Adrenal gland (tissue), 9 donors: ENCODE measurements at regions not wholly inside any gene's neighbourhood (a gene's known extent, or its start where the extent isn't known, plus 50 kb on each side); places are given as distances from the start of the nearest gene placed in this dataset.

Experiments used
- DNase-seq, 7 donors: peaks; one replicate each; pipeline ENCODE4 v3.0.0-alpha.2; 2019 to 2020
- H3K27ac ChIP-seq, 5 donors: fragments of 200-600 bp; sonication (generic) in 4 of 5; 1 replicate in 3 of 5; 2 replicates in 2 of 5; pipeline versions ENCODE4 v1.5.1 to v1.8.0; 2016 to 2020; ENCODE audit warnings: mild to moderate bottlenecking in 1 of 5
- H3K27me3 ChIP-seq: fragments of 200-600 bp; 2 replicates; pipeline ENCODE4 v1.8.0; 2021
- H3K36me3 ChIP-seq, 2 donors: fragments of 200-600 bp; replicated peaks in 1 of 2; 1 replicate in 1 of 2; 2 replicates in 1 of 2; pipeline versions ENCODE4 v1.5.1 to v1.8.0; 2018 to 2022
- H3K4me1 ChIP-seq, 2 donors: fragments of 200-600 bp; replicated peaks in 1 of 2; 1 replicate in 1 of 2; 2 replicates in 1 of 2; pipeline versions ENCODE4 v1.5.1 to v1.8.0; 2018 to 2021
- H3K4me3 ChIP-seq, 4 donors: fragments of 200-600 bp; sonication (generic) in 3 of 4; one replicate each; pipeline ENCODE4 v1.5.1; 2016 to 2018
- H3K9me3 ChIP-seq, 3 donors: fragments of 200-600 bp; sonication (generic) in 1 of 3; replicated peaks in 1 of 3; 1 replicate in 2 of 3; 2 replicates in 1 of 3; pipeline versions ENCODE4 v1.5.1 to v1.8.0; 2016 to 2021
- POLR2A ChIP-seq, 2 donors: fragments of 450-650 bp; IDR thresholded peaks; one replicate each; pipeline ENCODE4 v1.6.1; 2017; ENCODE audit warnings: antibody characterized with exemption in 2 of 2, mild to moderate bottlenecking in 2 of 2, moderate library complexity in 1 of 2
- WGBS, 4 donors: extraction: QIAGEN DNeasy Blood & Tissue Kit in 2 of 4; methylation state at CpG; one replicate each; pipeline versions ENCODE4 v1.1.5 to v1.1.7; 2013 to 2017; 5-methylcytosine and 5-hydroxymethylcytosine counted together
- intact Hi-C, 2 donors: fragments of 100-400 bp; cut with DNase I; formaldehyde crosslinking; loops; one replicate each; pipeline versions ENCODE4 v1.14.1 to v1.15.0; 2022 to 2023
- TF ChIP-seq, protein P1 (sequence below), 6 experiments: fragments of 450-650 bp in 4 of 6; fragments of 200-600 bp in 2 of 6; sonication (generic) in 1 of 6; IDR thresholded peaks; 1 replicate in 5 of 6; 2 replicates in 1 of 6; pipeline versions ENCODE4 v1.5.1 to v1.8.0; 2016 to 2021; ENCODE audit warnings: antibody characterized with exemption in 6 of 6, mild to moderate bottlenecking in 2 of 6, moderate library complexity in 1 of 6
- donor health status: healthy with polysubstance abuse.
- donor health status: Bipolar disorder and iron deficiency.
- donor health status: DM: yes; HTN: yes; CAD: no.
- donor health status: DM: no; HTN: no; CAD: no.
- donor health status: DM: no; HTN: no; CAD: no.

DNA sequence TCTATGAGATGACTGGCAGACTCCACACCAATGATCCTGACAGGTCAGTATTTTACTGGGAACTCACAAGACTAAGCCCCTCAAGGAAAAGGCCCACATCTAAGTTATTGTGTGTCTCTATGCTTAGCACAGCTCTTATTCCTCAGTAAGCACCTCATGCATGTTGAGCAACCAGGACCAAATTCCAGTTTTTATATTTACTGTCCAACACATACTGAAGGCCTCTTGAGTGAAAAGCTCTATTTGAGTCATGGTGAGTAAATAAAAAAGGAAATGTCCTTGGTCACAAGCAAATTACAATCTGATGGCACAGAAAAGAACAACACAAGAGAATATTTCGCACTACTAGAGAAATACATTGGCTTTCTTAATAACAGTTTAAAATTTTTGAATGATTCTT, 87.9 kb upstream of the ETAA1 start:
- TF ChIP-seq, protein P1, sequence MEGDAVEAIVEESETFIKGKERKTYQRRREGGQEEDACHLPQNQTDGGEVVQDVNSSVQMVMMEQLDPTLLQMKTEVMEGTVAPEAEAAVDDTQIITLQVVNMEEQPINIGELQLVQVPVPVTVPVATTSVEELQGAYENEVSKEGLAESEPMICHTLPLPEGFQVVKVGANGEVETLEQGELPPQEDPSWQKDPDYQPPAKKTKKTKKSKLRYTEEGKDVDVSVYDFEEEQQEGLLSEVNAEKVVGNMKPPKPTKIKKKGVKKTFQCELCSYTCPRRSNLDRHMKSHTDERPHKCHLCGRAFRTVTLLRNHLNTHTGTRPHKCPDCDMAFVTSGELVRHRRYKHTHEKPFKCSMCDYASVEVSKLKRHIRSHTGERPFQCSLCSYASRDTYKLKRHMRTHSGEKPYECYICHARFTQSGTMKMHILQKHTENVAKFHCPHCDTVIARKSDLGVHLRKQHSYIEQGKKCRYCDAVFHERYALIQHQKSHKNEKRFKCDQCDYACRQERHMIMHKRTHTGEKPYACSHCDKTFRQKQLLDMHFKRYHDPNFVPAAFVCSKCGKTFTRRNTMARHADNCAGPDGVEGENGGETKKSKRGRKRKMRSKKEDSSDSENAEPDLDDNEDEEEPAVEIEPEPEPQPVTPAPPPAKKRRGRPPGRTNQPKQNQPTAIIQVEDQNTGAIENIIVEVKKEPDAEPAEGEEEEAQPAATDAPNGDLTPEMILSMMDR (IDR thresholded peaks at IDR 0.05), result no peak
- no peak for TF ChIP-seq POLR2A (IDR thresholded peaks at IDR 0.05)
- 27 to 54% (median 42%) methylated on average over 1 of the region's 1 CpG for WGBS, 4 donors

DNA sequence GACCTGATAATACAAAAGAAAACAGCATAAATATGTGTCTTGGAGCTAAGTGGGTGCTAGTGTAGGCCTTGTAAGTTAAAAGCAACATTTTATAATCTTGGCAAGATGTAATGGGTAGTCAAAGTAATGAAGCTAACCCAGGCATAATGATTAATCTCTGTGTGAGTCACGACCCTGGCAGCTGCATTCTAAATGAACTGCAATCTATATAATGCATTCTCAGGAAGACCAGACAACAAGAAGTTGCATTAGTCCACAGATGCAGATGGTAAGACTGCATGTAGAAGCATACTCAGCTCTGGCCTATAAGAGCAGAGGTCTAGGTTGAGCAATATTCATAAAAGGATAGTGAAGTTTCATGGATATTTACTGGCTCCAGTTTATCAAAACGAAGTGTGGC, 85.6 kb upstream of the ETAA1 start:
- DNase-seq, result peak in 1 of 7 donors; percentile 25
- H3K9me3 ChIP-seq, result no peaks in the 10 kb centered on the region
- no peak for TF ChIP-seq POLR2A (IDR thresholded peaks at IDR 0.05)
- TF ChIP-seq, protein P1 (IDR thresholded peaks at IDR 0.05), result no peak

More for the DNA sequence above, 87.9 kb upstream of the ETAA1 start:
- Histone ChIP-seq H3K9me3 (no peaks in the 10 kb centered on the region), H3K4me1 (peaks cover 10 to 23% of the 10 kb centered on the region in 2 donors), H3K27me3 (no peaks in the 10 kb centered on the region), H3K27ac (peak overlapping the region in 2 of 5 donors; percentile 36 to 55), H3K4me3 (no peak overlapping the region), H3K36me3 (no peaks in the 10 kb centered on the region)
- DNase-seq, result peak in 1 of 7 donors; percentile 23
- intact Hi-C loops, result no loop called here

DNA sequence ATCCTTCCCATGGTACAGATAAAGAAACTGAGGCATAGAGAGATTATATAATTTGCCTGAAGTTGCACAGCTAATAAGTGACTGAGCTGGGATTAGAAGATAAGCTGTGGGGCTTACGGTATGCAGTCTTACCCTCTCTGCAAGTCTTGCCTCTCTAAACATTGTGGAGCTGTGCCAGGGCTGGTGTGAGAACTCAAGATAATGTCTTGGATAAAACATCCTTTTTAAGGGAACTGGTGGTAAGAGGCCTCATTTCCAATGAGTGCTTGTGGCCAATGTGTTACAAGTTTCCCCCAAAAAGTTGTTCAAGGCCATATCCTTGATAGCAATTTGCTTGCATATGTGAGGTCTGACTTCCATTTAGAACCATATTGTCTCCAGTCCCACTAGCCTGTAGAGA, 84.3 kb upstream of the ETAA1 start:
- Histone ChIP-seq H3K36me3 (no peaks in the 10 kb centered on the region), H3K4me3 (no peak overlapping the region), H3K9me3 (no peaks in the 10 kb centered on the region), H3K4me1 (peaks cover 10 to 23% of the 10 kb centered on the region in 2 donors), H3K27me3 (no peaks in the 10 kb centered on the region), H3K27ac (no peak overlapping the region)
- DNase-seq, result no peak
- no peak for TF ChIP-seq POLR2A (IDR thresholded peaks at IDR 0.05)
- TF ChIP-seq, protein P1 (IDR thresholded peaks at IDR 0.05), result no peak
- intact Hi-C loops, result no loop called here
- 88 to 100% (median 94%) methylated on average over 1 of the region's 1 CpG for WGBS, 4 donors

More for the DNA sequence above, 85.6 kb upstream of the ETAA1 start:
- Histone ChIP-seq H3K27me3 (no peaks in the 10 kb centered on the region), H3K27ac (no peak overlapping the region), H3K4me1 (peaks cover 10 to 23% of the 10 kb centered on the region in 2 donors), H3K36me3 (no peaks in the 10 kb centered on the region), H3K4me3 (no peak overlapping the region)
- intact Hi-C loops, result no loop called here
- 25 to 32% (median 29%) methylated on average over 2 of the region's 2 CpGs for WGBS, 4 donors

DNA sequence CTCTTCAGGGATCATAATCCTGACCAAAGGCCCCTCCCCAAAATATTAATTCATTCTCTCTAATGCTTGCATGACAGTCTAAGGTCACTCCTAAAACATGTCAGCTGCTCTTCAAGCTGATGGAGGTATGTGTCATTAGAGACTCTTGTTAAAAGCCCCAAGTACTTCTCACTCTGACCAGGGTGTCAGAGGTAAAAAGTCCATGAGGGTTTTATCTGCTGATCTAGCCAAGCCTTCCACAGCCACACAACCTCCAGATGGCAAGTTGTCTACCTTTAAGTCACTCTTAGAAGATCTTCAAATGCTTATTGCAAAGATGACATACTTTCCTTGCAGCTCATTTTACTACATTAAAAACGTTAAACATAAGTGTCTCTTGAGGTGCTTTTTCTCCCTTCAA, 83.6 kb upstream of the ETAA1 start:
- intact Hi-C loops, result no loop called here
- no peaks in the 10 kb centered on the region for H3K27me3 ChIP-seq
- no peak for DNase-seq
- H3K9me3 ChIP-seq, result no peaks in the 10 kb centered on the region
- H3K27ac ChIP-seq, result no peak overlapping the region
- peaks cover 10 to 23% of the 10 kb centered on the region in 2 donors for H3K4me1 ChIP-seq
- no peaks in the 10 kb centered on the region for H3K36me3 ChIP-seq
- 79 to 84% (median 83%) methylated on average over 1 of the region's 1 CpG for WGBS, 4 donors
- H3K4me3 ChIP-seq, result no peak overlapping the region
- TF ChIP-seq, protein P1 (IDR thresholded peaks at IDR 0.05), result no peak
- TF ChIP-seq POLR2A (IDR thresholded peaks at IDR 0.05), result no peak
